ENCODE measurements at regions not wholly inside any gene's neighbourhood (a gene's known extent, or its start where the extent isn't known, plus 50 kb on each side); places are given as distances from the start of the nearest gene placed in this dataset.

DNA sequence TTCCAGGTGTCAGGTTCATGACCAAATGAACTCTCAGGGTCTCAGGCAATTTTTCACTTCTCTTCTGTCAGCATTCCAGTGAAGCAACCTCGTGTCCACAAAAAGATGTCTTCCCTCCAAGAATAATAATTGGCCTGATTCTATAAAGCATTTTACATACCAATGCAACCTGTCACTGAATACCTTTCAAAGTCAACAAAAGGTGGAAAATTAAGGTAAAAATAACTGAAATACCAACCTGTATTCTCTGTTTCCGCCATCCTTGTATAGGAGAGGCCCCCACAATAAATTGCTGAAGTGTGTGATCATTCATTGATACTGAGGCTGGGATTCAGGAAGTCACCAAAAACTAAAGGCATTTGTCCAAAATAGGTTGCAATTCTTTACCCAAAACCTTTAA, 77.4 kb upstream of the TMEM45B start:
- Histone ChIP-seq H3K36me3 (ENCODE audit: control insufficient read depth, insufficient read depth, low read length) (no peaks in the 10 kb centered on the region), H3K4me3 (ENCODE audit: low read depth, low read length) (no peak overlapping the region), H3K27me3 (ENCODE audit: control insufficient read depth, insufficient read depth, low read length) (peaks cover 7% of the 10 kb centered on the region; the same call in 1 of the 2 replicates)
- ChIA-PET POLR2A (no interaction called here), CTCF (no interaction called here)
- TF ChIP-seq, protein P1, sequence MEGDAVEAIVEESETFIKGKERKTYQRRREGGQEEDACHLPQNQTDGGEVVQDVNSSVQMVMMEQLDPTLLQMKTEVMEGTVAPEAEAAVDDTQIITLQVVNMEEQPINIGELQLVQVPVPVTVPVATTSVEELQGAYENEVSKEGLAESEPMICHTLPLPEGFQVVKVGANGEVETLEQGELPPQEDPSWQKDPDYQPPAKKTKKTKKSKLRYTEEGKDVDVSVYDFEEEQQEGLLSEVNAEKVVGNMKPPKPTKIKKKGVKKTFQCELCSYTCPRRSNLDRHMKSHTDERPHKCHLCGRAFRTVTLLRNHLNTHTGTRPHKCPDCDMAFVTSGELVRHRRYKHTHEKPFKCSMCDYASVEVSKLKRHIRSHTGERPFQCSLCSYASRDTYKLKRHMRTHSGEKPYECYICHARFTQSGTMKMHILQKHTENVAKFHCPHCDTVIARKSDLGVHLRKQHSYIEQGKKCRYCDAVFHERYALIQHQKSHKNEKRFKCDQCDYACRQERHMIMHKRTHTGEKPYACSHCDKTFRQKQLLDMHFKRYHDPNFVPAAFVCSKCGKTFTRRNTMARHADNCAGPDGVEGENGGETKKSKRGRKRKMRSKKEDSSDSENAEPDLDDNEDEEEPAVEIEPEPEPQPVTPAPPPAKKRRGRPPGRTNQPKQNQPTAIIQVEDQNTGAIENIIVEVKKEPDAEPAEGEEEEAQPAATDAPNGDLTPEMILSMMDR (IDR thresholded peaks at IDR 0.05; ENCODE audit: insufficient read depth, low read depth, low read length): no peak
- DNase-seq (ENCODE audit: low read depth): no peak

DNA sequence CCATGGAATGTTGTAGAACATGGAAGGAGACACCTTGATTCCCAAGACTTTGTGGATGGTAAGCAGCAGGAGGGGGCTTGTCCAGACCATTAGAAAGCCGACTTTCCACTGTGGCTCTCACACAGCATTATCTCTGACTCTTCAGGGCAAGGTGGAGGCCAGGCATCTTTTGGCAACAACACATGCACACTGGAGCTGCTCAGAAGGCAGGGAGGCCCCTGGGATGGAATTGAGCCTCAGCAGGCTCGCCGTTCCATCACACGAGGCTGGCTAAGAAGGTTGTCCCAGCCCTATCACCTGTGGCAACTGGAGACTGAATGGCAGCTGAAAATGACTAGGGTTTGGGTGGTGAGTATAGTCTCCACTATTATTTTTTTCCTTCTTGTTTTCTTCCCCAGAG, 76.3 kb upstream of the TMEM45B start:
- DNase-seq (ENCODE audit: low read depth): no peak
- Histone ChIP-seq H3K36me3 (ENCODE audit: control insufficient read depth, insufficient read depth, low read length) (no peaks in the 10 kb centered on the region), H3K4me3 (ENCODE audit: low read depth, low read length) (no peak overlapping the region), H3K27me3 (ENCODE audit: control insufficient read depth, insufficient read depth, low read length) (peaks cover 7% of the 10 kb centered on the region; the same call in 1 of the 2 replicates)
- CTCF ChIA-PET: interaction anchor here (0.7 to 3.4 kb wide), 3 partner anchors 12 to 375 kb away, joined by 3 to 13 read pairs (median 5); no protein-coding TSS in a partner anchor
- TF ChIP-seq, protein P1 (IDR thresholded peaks at IDR 0.05; ENCODE audit: insufficient read depth, low read depth, low read length): no peak
- POLR2A ChIA-PET: no interaction called here

DNA sequence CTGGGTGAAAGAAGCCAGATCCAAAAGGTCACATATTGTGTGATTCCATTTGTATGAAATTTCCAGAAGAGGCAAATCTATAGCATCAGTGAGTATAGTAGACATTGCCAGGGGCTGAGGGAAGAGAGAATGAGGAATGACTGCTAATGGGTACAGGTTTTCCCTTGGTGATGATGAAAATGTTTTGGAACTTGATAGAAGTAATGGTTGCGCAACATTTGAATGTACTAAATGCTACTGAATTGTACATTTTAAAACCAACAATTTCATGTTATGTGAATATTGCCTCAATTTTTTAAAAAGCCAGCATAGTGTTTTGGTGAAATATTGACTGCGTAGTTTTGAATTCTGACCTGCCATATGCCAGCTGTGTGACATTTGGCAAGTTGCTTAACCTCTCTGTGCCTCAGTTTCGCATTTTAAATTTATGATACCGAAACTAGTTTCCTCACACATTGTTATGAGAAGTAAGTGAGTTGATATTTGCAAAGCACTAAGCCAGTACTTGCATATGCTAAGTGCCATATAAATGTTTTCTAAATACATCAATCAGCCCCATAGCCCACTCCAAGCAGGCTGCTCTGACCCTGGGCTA, 75.4 kb upstream of the TMEM45B start:
- H3K27me3 ChIP-seq (ENCODE audit: control insufficient read depth, insufficient read depth, low read length): peaks cover 7% of the 10 kb centered on the region; the same call in 1 of the 2 replicates
- TF ChIP-seq, protein P1 (IDR thresholded peaks at IDR 0.05; ENCODE audit: insufficient read depth, low read depth, low read length): no peak
- POLR2A ChIA-PET: no interaction called here
- CTCF ChIA-PET: interaction anchor here (1.4 to 3.4 kb wide), 2 partner anchors 11 to 376 kb away, joined by 3 to 13 read pairs; no protein-coding TSS in a partner anchor
- H3K36me3 ChIP-seq (ENCODE audit: control insufficient read depth, insufficient read depth, low read length): no peaks in the 10 kb centered on the region
- no peak for DNase-seq (ENCODE audit: low read depth)
- no peak overlapping the region for H3K4me3 ChIP-seq (ENCODE audit: low read depth, low read length)

DNA sequence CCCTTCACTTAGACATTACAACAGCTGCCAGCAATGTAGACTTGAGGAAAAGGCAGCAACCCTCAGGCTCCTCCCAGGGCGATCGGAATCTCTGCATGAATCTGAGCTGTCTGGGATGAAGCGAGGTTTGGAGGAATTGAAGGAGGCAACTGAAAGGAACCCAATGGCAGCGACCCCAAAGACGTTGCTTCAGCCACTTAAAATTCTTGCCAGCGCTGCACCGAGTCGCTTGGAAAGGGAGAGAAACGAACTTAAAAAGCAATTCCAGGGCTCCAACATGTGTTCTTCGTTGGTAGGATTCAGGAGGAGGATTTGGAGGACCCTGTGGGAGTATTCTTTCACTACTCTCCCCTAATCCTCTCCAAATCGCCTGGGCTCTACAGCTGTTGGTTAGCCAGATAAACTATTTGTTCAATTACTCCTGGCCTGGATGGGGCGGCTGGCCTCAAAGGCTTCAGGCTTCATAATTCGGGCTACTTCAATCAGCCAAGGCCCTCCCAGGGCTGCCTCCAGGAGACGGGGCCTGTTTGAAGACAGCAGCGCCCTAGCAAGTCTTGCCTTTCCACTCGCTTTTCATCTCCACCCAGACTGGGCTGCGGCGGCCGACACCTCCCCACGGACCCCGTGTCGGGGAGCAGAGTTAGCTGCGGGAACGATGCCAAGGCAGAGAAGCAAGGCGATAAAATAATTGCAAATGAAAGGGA, 72.4 kb upstream of the TMEM45B start:
- no peak overlapping the region for H3K4me3 ChIP-seq (ENCODE audit: low read depth, low read length)
- DNase-seq (ENCODE audit: low read depth): no peak
- ChIA-PET CTCF (interaction anchor here (1.4 to 1.7 kb wide), 2 partner anchors 367 to 379 kb away, joined by 3 to 4 read pairs; no protein-coding TSS in a partner anchor), POLR2A (no interaction called here)
- peaks cover 3% of the 10 kb centered on the region; the same call in 1 of the 2 replicates for H3K27me3 ChIP-seq (ENCODE audit: control insufficient read depth, insufficient read depth, low read length)
- TF ChIP-seq, protein P1 (IDR thresholded peaks at IDR 0.05; ENCODE audit: insufficient read depth, low read depth, low read length): no peak
- H3K36me3 ChIP-seq (ENCODE audit: control insufficient read depth, insufficient read depth, low read length): no peaks in the 10 kb centered on the region

DNA sequence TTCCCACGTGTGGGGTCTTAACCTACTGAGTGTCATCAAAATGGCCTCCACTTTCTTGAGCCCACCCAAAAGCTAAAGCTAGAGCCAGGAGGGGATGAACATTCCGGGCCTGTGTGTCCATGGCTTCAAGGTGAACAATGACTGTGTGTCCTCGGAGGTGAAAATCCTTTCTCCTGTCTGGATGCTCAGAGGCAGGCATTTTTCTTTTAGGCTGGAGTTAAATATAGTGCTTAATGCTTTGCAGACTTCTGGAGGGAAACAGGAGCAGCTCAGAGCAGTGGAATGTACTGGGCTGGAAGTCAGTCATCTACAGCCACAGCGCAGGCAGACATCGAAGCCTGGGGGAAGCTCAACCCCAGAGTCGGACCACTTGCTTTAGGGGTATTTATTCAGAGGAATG, 68.6 kb upstream of the TMEM45B start:
- TF ChIP-seq, protein P1 (IDR thresholded peaks at IDR 0.05; ENCODE audit: insufficient read depth, low read depth, low read length): no peak
- CTCF ChIA-PET: no interaction called here
- Histone ChIP-seq H3K27me3 (ENCODE audit: control insufficient read depth, insufficient read depth, low read length) (peaks cover 7% of the 10 kb centered on the region), H3K4me3 (ENCODE audit: low read depth, low read length) (no peak overlapping the region), H3K36me3 (ENCODE audit: control insufficient read depth, insufficient read depth, low read length) (no peaks in the 10 kb centered on the region)
- DNase-seq (ENCODE audit: low read depth): no peak
- POLR2A ChIA-PET: no interaction called here

Measured in BJ (cell line).